HEK293 (cell line): ENCODE measurements at regions not wholly inside any gene's neighbourhood (a gene's known extent, or its start where the extent isn't known, plus 50 kb on each side); places are given as distances from the start of the nearest gene placed in this dataset.

Experiments used
- CTCF ChIA-PET: fragments of 350-600 bp; formaldehyde crosslinking; extraction: SDS; loops from one replicate; lab custom pipeline; 2021; ENCODE audit warnings: antibody characterized with exemption; lab: Yijun Ruan, JAX
- POLR2A ChIA-PET: fragments of 300-600 bp; formaldehyde crosslinking; extraction: SDS; loops from one replicate; lab custom pipeline; 2020; ENCODE audit warnings: antibody characterized with exemption, inconsistent platforms; lab: Yijun Ruan, JAX
- H3K27ac ChIP-seq: fragments of 200-500 bp; sonication (Bioruptor generic); 2 replicates; pipeline ENCODE4 v1.5.1; 2014; ENCODE audit warnings: low read depth, low read length, control low read depth, inconsistent platforms; ENCODE audit errors: extremely low read depth
- H3K36me3 ChIP-seq, 2 experiments: fragments of 200-500 bp in 1 of 2; sonication (Bioruptor generic) in 1 of 2; 1 replicate in 1 of 2; 2 replicates in 1 of 2; pipeline ENCODE4 v1.5.1; 2014 to 2017; ENCODE audit warnings: inconsistent platforms in 2 of 2, low read length in 2 of 2; ENCODE audit not compliant: control insufficient read depth in 2 of 2, insufficient read depth in 1 of 2
- H3K4me1 ChIP-seq: fragments of 200-500 bp; sonication (Bioruptor generic); 2 replicates; pipeline ENCODE4 v1.5.1; 2014; ENCODE audit warnings: mild to moderate bottlenecking, low read length, inconsistent platforms; ENCODE audit not compliant: control insufficient read depth, insufficient read depth
- H3K4me3 ChIP-seq: 2 replicates; pipeline ENCODE4 v1.5.1; 2011; ENCODE audit warnings: low read depth, mild to moderate bottlenecking, control low read depth, low read length, moderate library complexity
- H3K9me3 ChIP-seq: fragments of 200-500 bp; sonication (Bioruptor generic); 2 replicates; pipeline ENCODE4 v1.5.1; 2014; ENCODE audit warnings: low read depth, low read length, inconsistent platforms; ENCODE audit not compliant: control insufficient read depth, insufficient read depth
- GLI4 ChIP-seq: fragments of 450-650 bp; formaldehyde crosslinking; IDR thresholded peaks from 2 replicates; pipeline ENCODE4 v1.5.1; 2016; ENCODE audit warnings: missing biosample characterization, missing genetic modification characterization
- GLIS1 ChIP-seq: fragments of 450-650 bp; formaldehyde crosslinking; IDR thresholded peaks from 2 replicates; pipeline ENCODE4 v1.5.1; 2016; ENCODE audit warnings: missing biosample characterization, missing genetic modification characterization
- HOXA7 ChIP-seq: sonication (generic); formaldehyde crosslinking; IDR thresholded peaks from 2 replicates; pipeline ENCODE4 v1.8.1; 2022; ENCODE audit warnings: missing genetic modification reagents, borderline replicate concordance
- KLF16 ChIP-seq: fragments of 450-650 bp; formaldehyde crosslinking; IDR thresholded peaks from 2 replicates; pipeline ENCODE4 v1.5.1; 2017; ENCODE audit warnings: missing biosample characterization, missing genetic modification characterization
- MEIS1 ChIP-seq: sonication (generic); formaldehyde crosslinking; IDR thresholded peaks from 2 replicates; pipeline ENCODE4 v1.8.1; 2022; ENCODE audit warnings: missing genetic modification reagents, mild to moderate bottlenecking, borderline replicate concordance
- ZBTB11 ChIP-seq: fragments of 450-650 bp; formaldehyde crosslinking; conservative IDR thresholded peaks from 2 replicates; pipeline ENCODE4 v1.5.1; 2016; ENCODE audit warnings: low read depth, missing biosample characterization, missing genetic modification characterization
- ZBTB17 ChIP-seq: fragments of 450-650 bp; formaldehyde crosslinking; IDR thresholded peaks from 2 replicates; pipeline ENCODE4 v1.5.1; 2016; ENCODE audit warnings: missing biosample characterization, missing genetic modification characterization
- ZBTB8A ChIP-seq: fragments of 450-650 bp; formaldehyde crosslinking; IDR thresholded peaks from 2 replicates; pipeline ENCODE4 v1.5.1; 2016; ENCODE audit warnings: missing biosample characterization, missing genetic modification characterization
- ZFP37 ChIP-seq: fragments of 450-650 bp; formaldehyde crosslinking; IDR thresholded peaks from 2 replicates; pipeline ENCODE4 v1.5.1; 2016; ENCODE audit warnings: missing biosample characterization, missing genetic modification characterization
- ZNF202 ChIP-seq: fragments of 450-650 bp; formaldehyde crosslinking; IDR thresholded peaks from 2 replicates; pipeline ENCODE4 v1.5.1; 2016; ENCODE audit warnings: missing biosample characterization, missing genetic modification characterization, borderline replicate concordance
- ZNF350 ChIP-seq: fragments of 450-650 bp; formaldehyde crosslinking; IDR thresholded peaks from 2 replicates; pipeline ENCODE4 v1.5.0; 2017; ENCODE audit warnings: missing biosample characterization, mild to moderate bottlenecking, missing genetic modification characterization
- ZNF449 ChIP-seq: fragments of 450-650 bp; formaldehyde crosslinking; IDR thresholded peaks from 2 replicates; pipeline ENCODE4 v1.5.1; 2017; ENCODE audit warnings: missing biosample characterization, mild to moderate bottlenecking, missing genetic modification characterization, moderate library complexity
- ZNF555 ChIP-seq: fragments of 450-650 bp; formaldehyde crosslinking; conservative IDR thresholded peaks from 2 replicates; pipeline ENCODE4 v1.5.1; 2017; ENCODE audit warnings: missing biosample characterization, mild to moderate bottlenecking, missing genetic modification characterization, inconsistent platforms
- ZNF626 ChIP-seq: fragments of 450-650 bp; sonication (Bioruptor Pico); formaldehyde crosslinking; IDR thresholded peaks from 2 replicates; pipeline ENCODE4 v1.5.1; 2018; ENCODE audit warnings: missing biosample characterization, missing genetic modification characterization, inconsistent platforms
- ZNF629 ChIP-seq: fragments of 450-650 bp; formaldehyde crosslinking; IDR thresholded peaks from 2 replicates; pipeline ENCODE4 v1.5.1; 2017; ENCODE audit warnings: missing biosample characterization, missing genetic modification characterization
- ZNF768 ChIP-seq: fragments of 450-650 bp; formaldehyde crosslinking; IDR thresholded peaks from 2 replicates; pipeline ENCODE4 v1.5.1; 2018; ENCODE audit warnings: missing biosample characterization, mild to moderate bottlenecking, missing genetic modification characterization
- ZNF776 ChIP-seq: fragments of 450-650 bp; formaldehyde crosslinking; IDR thresholded peaks from 2 replicates; pipeline ENCODE4 v1.5.0; 2017; ENCODE audit warnings: missing biosample characterization, missing genetic modification characterization, borderline replicate concordance
- ZSCAN23 ChIP-seq: fragments of 450-650 bp; formaldehyde crosslinking; IDR thresholded peaks from 2 replicates; pipeline ENCODE4 v1.5.1; 2016; ENCODE audit warnings: missing biosample characterization, missing genetic modification characterization
- ZSCAN5A ChIP-seq: fragments of 450-650 bp; formaldehyde crosslinking; IDR thresholded peaks from 2 replicates; pipeline ENCODE4 v1.5.1; 2016; ENCODE audit warnings: missing biosample characterization, missing genetic modification characterization
- TF ChIP-seq, protein P1 (sequence below): fragments of 450-650 bp; formaldehyde crosslinking; IDR thresholded peaks from 2 replicates; pipeline ENCODE4 v1.5.1; 2016; ENCODE audit warnings: missing biosample characterization, missing genetic modification characterization, low read depth
- TF ChIP-seq, protein P2 (sequence below): fragments of 450-650 bp; formaldehyde crosslinking; IDR thresholded peaks from 2 replicates; pipeline ENCODE4 v1.5.1; 2016; ENCODE audit warnings: missing biosample characterization, missing genetic modification characterization

GRCh38 chr6:43880236-43881137, 110.5 kb downstream of the VEGFA start:
- H3K27ac ChIP-seq: no peak overlapping the region
- no peak for TF ChIP-seq MEIS1
- TF ChIP-seq ZNF629 (tag by site-specific recombination): no peak
- no peak for TF ChIP-seq ZNF202 (tag by site-specific recombination)
- no peak for TF ChIP-seq ZSCAN23 (tag by site-specific recombination)
- TF ChIP-seq ZNF350 (tag by site-specific recombination): no peak
- TF ChIP-seq ZFP37 (tag by site-specific recombination): no peak
- no peak for TF ChIP-seq HOXA7 (CRISPR knock-in tag)
- no peak for TF ChIP-seq ZNF555 (tag by site-specific recombination)
- TF ChIP-seq KLF16: no peak
- TF ChIP-seq ZBTB11 (tag by site-specific recombination): no peak
- TF ChIP-seq ZNF776 (tag by site-specific recombination): no peak
- POLR2A ChIA-PET: interaction anchor here (1.1 kb wide), 1 partner anchor 111 kb away, joined by 3 read pairs; the partner anchor contains the start of gene VEGFA
- no peaks in the 10 kb centered on the region for H3K9me3 ChIP-seq
- no peaks in the 10 kb centered on the region for H3K4me1 ChIP-seq
- no peaks in the 10 kb centered on the region for H3K36me3 ChIP-seq
- no peak overlapping the region for H3K4me3 ChIP-seq
- CTCF ChIA-PET: interaction anchor here (0.8 kb wide), 1 partner anchor 194 kb away, joined by 3 read pairs; no protein-coding TSS in a partner anchor

DNA sequence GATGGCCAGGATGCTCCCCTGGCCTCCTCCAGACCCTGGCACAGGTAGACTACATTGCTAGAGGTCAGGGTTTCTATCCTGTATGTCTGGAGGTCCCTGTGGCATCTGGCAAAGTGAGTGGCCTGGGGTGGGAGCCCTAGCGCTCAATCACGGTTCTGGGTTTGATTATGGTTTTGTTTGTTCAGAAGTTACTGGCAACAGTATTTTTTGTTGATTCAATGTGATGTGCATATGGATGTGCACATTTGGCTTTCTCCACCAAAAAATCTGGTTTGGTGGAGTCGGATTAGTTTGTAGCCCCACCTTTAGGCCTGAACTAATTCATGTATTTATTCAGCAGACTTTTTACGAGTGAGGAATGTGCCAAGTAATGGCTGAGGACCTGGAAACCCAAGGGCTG, 109.7 kb downstream of the VEGFA start:
- H3K4me3 ChIP-seq: no peak overlapping the region
- ChIA-PET POLR2A (no interaction called here), CTCF (no interaction called here)
- H3K9me3 ChIP-seq: no peaks in the 10 kb centered on the region
- no peak overlapping the region for H3K27ac ChIP-seq
- H3K4me1 ChIP-seq: no peaks in the 10 kb centered on the region
- no peaks in the 10 kb centered on the region for H3K36me3 ChIP-seq
- no peak for TF ChIP-seq GLIS1 (tag by site-specific recombination)
- TF ChIP-seq, protein P1, sequence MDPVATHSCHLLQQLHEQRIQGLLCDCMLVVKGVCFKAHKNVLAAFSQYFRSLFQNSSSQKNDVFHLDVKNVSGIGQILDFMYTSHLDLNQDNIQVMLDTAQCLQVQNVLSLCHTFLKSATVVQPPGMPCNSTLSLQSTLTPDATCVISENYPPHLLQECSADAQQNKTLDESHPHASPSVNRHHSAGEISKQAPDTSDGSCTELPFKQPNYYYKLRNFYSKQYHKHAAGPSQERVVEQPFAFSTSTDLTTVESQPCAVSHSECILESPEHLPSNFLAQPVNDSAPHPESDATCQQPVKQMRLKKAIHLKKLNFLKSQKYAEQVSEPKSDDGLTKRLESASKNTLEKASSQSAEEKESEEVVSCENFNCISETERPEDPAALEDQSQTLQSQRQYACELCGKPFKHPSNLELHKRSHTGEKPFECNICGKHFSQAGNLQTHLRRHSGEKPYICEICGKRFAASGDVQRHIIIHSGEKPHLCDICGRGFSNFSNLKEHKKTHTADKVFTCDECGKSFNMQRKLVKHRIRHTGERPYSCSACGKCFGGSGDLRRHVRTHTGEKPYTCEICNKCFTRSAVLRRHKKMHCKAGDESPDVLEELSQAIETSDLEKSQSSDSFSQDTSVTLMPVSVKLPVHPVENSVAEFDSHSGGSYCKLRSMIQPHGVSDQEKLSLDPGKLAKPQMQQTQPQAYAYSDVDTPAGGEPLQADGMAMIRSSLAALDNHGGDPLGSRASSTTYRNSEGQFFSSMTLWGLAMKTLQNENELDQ (tag by site-specific recombination): no peak
- no peak for TF ChIP-seq ZNF449 (tag by site-specific recombination)
- TF ChIP-seq GLI4: no peak
- no peak for TF ChIP-seq ZSCAN5A
- TF ChIP-seq ZBTB8A (tag by site-specific recombination): no peak
- TF ChIP-seq ZBTB17: no peak
- TF ChIP-seq ZNF768 (tag by site-specific recombination): no peak
- TF ChIP-seq ZNF626 (tag by site-specific recombination): no peak
- TF ChIP-seq, protein P2, sequence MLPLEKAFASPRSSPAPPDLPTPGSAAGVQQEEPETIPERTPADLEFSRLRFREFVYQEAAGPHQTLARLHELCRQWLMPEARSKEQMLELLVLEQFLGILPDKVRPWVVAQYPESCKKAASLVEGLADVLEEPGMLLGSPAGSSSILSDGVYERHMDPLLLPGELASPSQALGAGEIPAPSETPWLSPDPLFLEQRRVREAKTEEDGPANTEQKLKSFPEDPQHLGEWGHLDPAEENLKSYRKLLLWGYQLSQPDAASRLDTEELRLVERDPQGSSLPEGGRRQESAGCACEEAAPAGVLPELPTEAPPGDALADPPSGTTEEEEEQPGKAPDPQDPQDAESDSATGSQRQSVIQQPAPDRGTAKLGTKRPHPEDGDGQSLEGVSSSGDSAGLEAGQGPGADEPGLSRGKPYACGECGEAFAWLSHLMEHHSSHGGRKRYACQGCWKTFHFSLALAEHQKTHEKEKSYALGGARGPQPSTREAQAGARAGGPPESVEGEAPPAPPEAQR (tag by site-specific recombination): no peak
